ENCODE measurements at regions not wholly inside any gene's neighbourhood (a gene's known extent, or its start where the extent isn't known, plus 50 kb on each side); places are given as distances from the start of the nearest gene placed in this dataset.

DNA sequence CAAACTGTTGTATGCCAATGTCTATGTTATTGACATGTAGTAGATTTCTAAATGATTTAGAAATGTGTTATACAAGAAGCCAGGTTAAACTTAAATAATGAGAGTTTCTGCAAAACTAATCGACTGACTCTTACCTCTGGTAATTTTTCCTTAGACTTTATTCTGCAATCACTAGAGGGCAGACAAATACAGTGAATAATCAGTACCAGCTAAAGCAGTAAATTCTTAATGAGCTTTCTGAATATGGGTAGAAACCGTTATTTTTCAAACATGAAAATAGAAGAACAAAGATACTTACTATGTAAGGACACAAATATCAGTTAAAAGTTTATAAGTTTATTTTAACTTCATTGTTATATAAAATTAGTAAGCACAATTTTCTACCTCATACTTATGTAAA is 97.9 kb upstream of the RGS1 start:
- H3K9me1 ChIP-seq (replicated peaks; ENCODE audit: control insufficient read depth, extremely low read depth, insufficient read depth, low read length), result no peaks in the 10 kb centered on the region
- no peaks in the 10 kb centered on the region for H3K79me2 ChIP-seq (ENCODE audit: control insufficient read depth, insufficient read depth, low read length)
- H3K9me3 ChIP-seq (replicated peaks; ENCODE audit: control insufficient read depth, insufficient read depth, low read length), result no peaks in the 10 kb centered on the region
- no peak overlapping the region for H3K27ac ChIP-seq (ENCODE audit: insufficient read depth, low read depth, low read length)
- BruUV-seq (replicated peaks), result no TSS peak
- DNase-seq (ENCODE audit: low read depth, low spot score) (peak; percentile 65), FAIRE-seq (peak; percentile 78)
- H3K4me2 ChIP-seq (ENCODE audit: insufficient read depth, low read length), result no peak overlapping the region
- no peak overlapping the region for H3K4me3 ChIP-seq (replicated peaks in 1 of 3; ENCODE audit: insufficient read depth in 1 of 3, low read depth in 1 of 3, low read length in 3 of 3)
- no peak overlapping the region for H2AFZ ChIP-seq (ENCODE audit: low read depth, low read length)
- no peaks in the 10 kb centered on the region for H3K27me3 ChIP-seq (ENCODE audit: control insufficient read depth in 2 of 2, insufficient read depth in 2 of 2, low read length in 2 of 2)
- intact Hi-C loops (cut with micrococcal nuclease) (loop anchor here (1.0 kb wide), 1 partner anchor 103 kb away; no protein-coding TSS in a partner anchor), dilution Hi-C loops (cut with MboI; ENCODE audit: extremely low pct_ligation_motif_present, low sequenced_read_pairs) (loop anchor here (25.0 kb wide), 2 partner anchors 110 to 335 kb away; partner anchors contain the start of genes RGS1 and RGS2)
- no peaks in the 10 kb centered on the region for H3K36me3 ChIP-seq (ENCODE audit: control insufficient read depth in 2 of 2, extremely low read depth in 1 of 2, insufficient read depth in 2 of 2, low read length in 2 of 2)
- POLR2A ChIA-PET, result interaction anchor here (0.5 kb wide), 1 partner anchor 198 kb away, joined by 3 read pairs; no protein-coding TSS in a partner anchor
- H4K20me1 ChIP-seq (replicated peaks; ENCODE audit: control insufficient read depth, extremely low read depth, insufficient read depth, low read length), result no peaks in the 10 kb centered on the region
- CTCF ChIA-PET, result interaction anchor here (0.7 to 6.2 kb wide), 42 partner anchors 8 to 644 kb away, joined by 3 to 283 read pairs (median 5); partner anchors contain the start of genes CDC73 and RGS2
- TF ChIP-seq MYC (IDR thresholded peaks at IDR 0.05; ENCODE audit: low read depth, low read length) (no peak), GATA2 (IDR thresholded peaks at IDR 0.05; ENCODE audit: insufficient read depth, insufficient read length, low read depth, low read length) (no peak), POLR2A (IDR thresholded peaks at IDR 0.05; ENCODE audit: low read depth, low read length) (no peak), EZH2 (IDR thresholded peaks at IDR 0.05; ENCODE audit: borderline replicate concordance, low read depth, low read length, severe bottlenecking) (no peak), FOS (IDR thresholded peaks at IDR 0.05; ENCODE audit: borderline replicate concordance, insufficient read depth, low read length) (no peak), JUN (IDR thresholded peaks at IDR 0.05; ENCODE audit: borderline replicate concordance, insufficient read depth, insufficient read length, low read depth) (no peak)
- TF ChIP-seq, protein P1, sequence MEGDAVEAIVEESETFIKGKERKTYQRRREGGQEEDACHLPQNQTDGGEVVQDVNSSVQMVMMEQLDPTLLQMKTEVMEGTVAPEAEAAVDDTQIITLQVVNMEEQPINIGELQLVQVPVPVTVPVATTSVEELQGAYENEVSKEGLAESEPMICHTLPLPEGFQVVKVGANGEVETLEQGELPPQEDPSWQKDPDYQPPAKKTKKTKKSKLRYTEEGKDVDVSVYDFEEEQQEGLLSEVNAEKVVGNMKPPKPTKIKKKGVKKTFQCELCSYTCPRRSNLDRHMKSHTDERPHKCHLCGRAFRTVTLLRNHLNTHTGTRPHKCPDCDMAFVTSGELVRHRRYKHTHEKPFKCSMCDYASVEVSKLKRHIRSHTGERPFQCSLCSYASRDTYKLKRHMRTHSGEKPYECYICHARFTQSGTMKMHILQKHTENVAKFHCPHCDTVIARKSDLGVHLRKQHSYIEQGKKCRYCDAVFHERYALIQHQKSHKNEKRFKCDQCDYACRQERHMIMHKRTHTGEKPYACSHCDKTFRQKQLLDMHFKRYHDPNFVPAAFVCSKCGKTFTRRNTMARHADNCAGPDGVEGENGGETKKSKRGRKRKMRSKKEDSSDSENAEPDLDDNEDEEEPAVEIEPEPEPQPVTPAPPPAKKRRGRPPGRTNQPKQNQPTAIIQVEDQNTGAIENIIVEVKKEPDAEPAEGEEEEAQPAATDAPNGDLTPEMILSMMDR (IDR thresholded peaks at IDR 0.05; ENCODE audit: extremely low read depth in 1 of 2, insufficient read depth in 1 of 2, low read depth in 1 of 2, low read length in 2 of 2), result peak; percentile 14 to 30
- TF ChIP-seq, protein P2, sequence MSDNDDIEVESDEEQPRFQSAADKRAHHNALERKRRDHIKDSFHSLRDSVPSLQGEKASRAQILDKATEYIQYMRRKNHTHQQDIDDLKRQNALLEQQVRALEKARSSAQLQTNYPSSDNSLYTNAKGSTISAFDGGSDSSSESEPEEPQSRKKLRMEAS (IDR thresholded peaks at IDR 0.05; ENCODE audit: insufficient read depth, insufficient read length), result no peak
- no peaks in the 10 kb centered on the region for H3K4me1 ChIP-seq (ENCODE audit: control insufficient read depth, extremely low read depth, insufficient read depth, low read length)
- H3K9ac ChIP-seq (replicated peaks; ENCODE audit: extremely low read depth, insufficient read depth, low read length), result no peak overlapping the region

All from endothelial cell of umbilical vein (primary cell).